Colonic mucosa (tissue), 4 donors: ENCODE measurements at regions not wholly inside any gene's neighbourhood (a gene's known extent, or its start where the extent isn't known, plus 50 kb on each side); places are given as distances from the start of the nearest gene placed in this dataset.

Source experiments
- DNase-seq: peaks from one replicate; pipeline ENCODE4 v3.0.0-alpha.2; 2020
- H3K27ac ChIP-seq: fragments of 200-600 bp; one replicate; pipeline ENCODE4 v1.8.0; 2021
- H3K27me3 ChIP-seq: fragments of 200-600 bp; one replicate; pipeline ENCODE4 v1.8.0; 2021
- H3K36me3 ChIP-seq: fragments of 200-600 bp; one replicate; pipeline ENCODE4 v1.8.0; 2021
- H3K4me1 ChIP-seq: fragments of 200-600 bp; one replicate; pipeline ENCODE4 v1.8.0; 2021; ENCODE audit warnings: mild to moderate bottlenecking
- H3K4me3 ChIP-seq: fragments of 200-600 bp; one replicate; pipeline ENCODE4 v1.8.0; 2021
- H3K9ac ChIP-seq, 2 donors: one replicate each; pipeline ENCODE4 v1.7.0; 2013; ENCODE audit warnings: control low read depth in 2 of 2, low read depth in 2 of 2, low read length in 2 of 2
- H3K9me3 ChIP-seq: fragments of 200-600 bp; one replicate; pipeline ENCODE4 v1.8.0; 2021
- CTCF ChIP-seq: fragments of 200-600 bp; IDR thresholded peaks from one replicate; pipeline ENCODE4 v1.8.0; 2022; ENCODE audit warnings: antibody characterized with exemption, mild to moderate bottlenecking
- intact Hi-C: fragments of 100-400 bp; cut with DNase I; formaldehyde crosslinking; loops from one replicate; pipeline ENCODE4 v1.14.1; 2022
- donor health status: healthy.
- donor health status: DM: no; HTN: no; CAD: no.
- donor health status: DM: no; HTN: no; CAD: no.

- no peak overlapping the region for H3K4me3 ChIP-seq
- H3K9ac ChIP-seq = no peak overlapping the region
- no peaks in the 10 kb centered on the region for H3K36me3 ChIP-seq
- no peak for DNase-seq
- no peak for TF ChIP-seq CTCF
- no peaks in the 10 kb centered on the region for H3K4me1 ChIP-seq
- H3K27me3 ChIP-seq = no peaks in the 10 kb centered on the region
- intact Hi-C loops = no loop called here
- H3K27ac ChIP-seq = no peak overlapping the region
- no peaks in the 10 kb centered on the region for H3K9me3 ChIP-seq
These were observed 117.3 kb upstream of the TNC start for GRCh38 chr9:115235221-115235620.

- intact Hi-C loops = no loop called here
These were observed 119.5 kb upstream of the TNC start for GRCh38 chr9:115237385-115237998.

DNA sequence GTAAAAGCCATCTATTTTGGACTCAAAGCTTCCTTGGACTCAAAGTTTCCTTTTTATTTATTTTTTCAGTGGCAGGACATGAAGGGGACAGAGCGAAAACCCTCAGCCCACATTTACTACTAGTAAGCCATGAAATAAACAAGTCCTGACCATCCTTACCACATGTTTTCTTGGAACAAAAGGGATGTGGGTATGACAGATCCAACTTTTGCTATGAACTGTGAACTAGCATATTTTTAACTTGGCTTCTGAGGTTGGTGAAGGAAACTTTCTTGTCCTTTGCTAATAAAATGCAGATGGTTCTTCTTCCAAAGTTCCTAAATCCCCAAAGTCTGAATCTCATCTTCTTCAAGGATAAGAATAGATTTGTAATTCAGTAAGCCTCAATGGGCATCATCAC is 122.7 kb upstream of the TNC start:
- H3K9ac ChIP-seq = no peak overlapping the region
- H3K4me1 ChIP-seq = no peaks in the 10 kb centered on the region
- intact Hi-C loops = no loop called here
- H3K36me3 ChIP-seq = no peaks in the 10 kb centered on the region
- no peak for DNase-seq
- H3K27ac ChIP-seq = no peak overlapping the region
- no peak overlapping the region for H3K4me3 ChIP-seq
- TF ChIP-seq CTCF = no peak
- no peaks in the 10 kb centered on the region for H3K27me3 ChIP-seq
- no peaks in the 10 kb centered on the region for H3K9me3 ChIP-seq

More at GRCh38 chr9:115237385-115237998, 119.5 kb upstream of the TNC start:
- H3K27ac ChIP-seq = no peak overlapping the region
- H3K36me3 ChIP-seq = no peaks in the 10 kb centered on the region
- DNase-seq = no peak
- no peak overlapping the region for H3K4me3 ChIP-seq
- H3K4me1 ChIP-seq = no peaks in the 10 kb centered on the region
- H3K27me3 ChIP-seq = no peaks in the 10 kb centered on the region
- no peak overlapping the region for H3K9ac ChIP-seq
- H3K9me3 ChIP-seq = no peaks in the 10 kb centered on the region
- no peak for TF ChIP-seq CTCF

DNA sequence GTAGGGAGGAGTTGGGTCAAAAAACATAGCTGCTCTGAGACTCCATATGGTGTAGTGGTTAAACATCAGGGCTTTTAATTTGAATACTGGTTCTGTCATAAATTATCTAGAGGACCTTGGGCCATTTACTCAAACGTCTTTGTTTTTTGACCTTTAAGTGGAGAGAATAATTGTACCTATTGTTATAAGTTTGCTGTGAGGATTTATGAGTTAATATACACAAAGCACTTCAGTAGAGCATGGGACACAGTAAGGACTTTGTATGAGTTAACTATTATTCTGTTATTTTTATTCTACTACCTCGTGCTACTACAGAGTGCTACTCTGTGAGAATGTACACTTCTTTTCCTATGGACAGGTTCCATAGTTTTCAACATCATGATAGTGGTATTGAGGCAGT is 123.7 kb upstream of the TNC start:
- no peaks in the 10 kb centered on the region for H3K9me3 ChIP-seq
- no peak for DNase-seq
- no peak for TF ChIP-seq CTCF
- intact Hi-C loops = no loop called here
- no peak overlapping the region for H3K4me3 ChIP-seq
- H3K36me3 ChIP-seq = no peaks in the 10 kb centered on the region
- H3K27ac ChIP-seq = no peak overlapping the region
- no peaks in the 10 kb centered on the region for H3K27me3 ChIP-seq
- no peak overlapping the region for H3K9ac ChIP-seq
- no peaks in the 10 kb centered on the region for H3K4me1 ChIP-seq

DNA sequence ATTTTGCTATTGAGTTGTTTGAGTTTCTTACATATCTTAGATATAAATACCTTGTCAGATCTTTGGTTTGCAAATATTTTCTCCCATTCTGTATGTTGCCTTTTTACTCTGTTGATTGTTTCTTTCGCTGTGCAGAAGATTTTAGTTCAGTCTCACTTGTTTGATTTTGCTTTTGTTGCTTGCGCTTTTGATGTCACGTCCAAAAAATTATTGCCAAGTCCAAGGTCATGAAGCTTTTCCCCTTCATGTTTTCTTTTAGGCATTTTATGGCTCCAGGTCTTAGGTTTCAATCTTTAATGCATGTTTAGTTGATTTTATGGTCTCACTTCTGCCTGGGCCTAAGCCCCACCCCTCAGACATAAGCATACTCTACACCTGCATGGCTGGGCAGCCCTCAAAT is 131.5 kb upstream of the TNC start:
- no peaks in the 10 kb centered on the region for H3K9me3 ChIP-seq
- no peaks in the 10 kb centered on the region for H3K4me1 ChIP-seq
- intact Hi-C loops = no loop called here
- no peak overlapping the region for H3K9ac ChIP-seq
- no peaks in the 10 kb centered on the region for H3K36me3 ChIP-seq
- H3K27ac ChIP-seq = no peak overlapping the region
- TF ChIP-seq CTCF = no peak
- H3K27me3 ChIP-seq = no peaks in the 10 kb centered on the region
- no peak for DNase-seq
- H3K4me3 ChIP-seq = no peak overlapping the region
